ENCODE measurements at regions not wholly inside any gene's neighbourhood (a gene's known extent, or its start where the extent isn't known, plus 50 kb on each side); places are given as distances from the start of the nearest gene placed in this dataset.

- Mint-ChIP-seq H3K9me3 (no peaks in the 10 kb centered on the region), H3K4me3 (no peak overlapping the region), H3K27me3 (ENCODE audit: low read depth) (peaks cover 20% of the 10 kb centered on the region), H3K36me3 (no peaks in the 10 kb centered on the region), H3K4me1 (no peaks in the 10 kb centered on the region), H3K27ac (no peak overlapping the region)
- TF ChIP-seq, protein P1, sequence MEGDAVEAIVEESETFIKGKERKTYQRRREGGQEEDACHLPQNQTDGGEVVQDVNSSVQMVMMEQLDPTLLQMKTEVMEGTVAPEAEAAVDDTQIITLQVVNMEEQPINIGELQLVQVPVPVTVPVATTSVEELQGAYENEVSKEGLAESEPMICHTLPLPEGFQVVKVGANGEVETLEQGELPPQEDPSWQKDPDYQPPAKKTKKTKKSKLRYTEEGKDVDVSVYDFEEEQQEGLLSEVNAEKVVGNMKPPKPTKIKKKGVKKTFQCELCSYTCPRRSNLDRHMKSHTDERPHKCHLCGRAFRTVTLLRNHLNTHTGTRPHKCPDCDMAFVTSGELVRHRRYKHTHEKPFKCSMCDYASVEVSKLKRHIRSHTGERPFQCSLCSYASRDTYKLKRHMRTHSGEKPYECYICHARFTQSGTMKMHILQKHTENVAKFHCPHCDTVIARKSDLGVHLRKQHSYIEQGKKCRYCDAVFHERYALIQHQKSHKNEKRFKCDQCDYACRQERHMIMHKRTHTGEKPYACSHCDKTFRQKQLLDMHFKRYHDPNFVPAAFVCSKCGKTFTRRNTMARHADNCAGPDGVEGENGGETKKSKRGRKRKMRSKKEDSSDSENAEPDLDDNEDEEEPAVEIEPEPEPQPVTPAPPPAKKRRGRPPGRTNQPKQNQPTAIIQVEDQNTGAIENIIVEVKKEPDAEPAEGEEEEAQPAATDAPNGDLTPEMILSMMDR (IDR thresholded peaks at IDR 0.05; ENCODE audit: unreplicated experiment) = no peak
- DNase-seq (ENCODE audit: low spot score in 2 of 2, unreplicated experiment in 2 of 2) = no peak
Observed at GRCh38 chr6:105499136-105499870, 96.4 kb upstream of the PREP start.

DNA sequence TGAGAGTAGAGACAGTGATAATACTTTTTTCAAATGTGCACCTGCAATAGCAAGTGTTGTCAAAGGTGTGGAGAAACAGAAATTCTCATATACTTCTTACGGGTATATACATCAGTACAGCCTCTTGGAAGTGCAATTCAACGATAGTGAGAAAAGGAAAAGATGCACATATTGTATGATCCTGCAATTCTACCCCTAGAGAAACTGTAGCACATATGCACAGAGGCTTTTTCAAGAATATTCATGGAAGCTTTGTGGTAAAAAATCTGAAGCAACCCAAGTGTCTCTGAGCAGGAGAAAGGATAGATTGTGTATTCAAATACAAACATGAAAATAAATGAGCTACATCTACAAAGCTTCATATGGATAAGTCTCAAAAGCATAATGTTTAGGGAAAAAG lies 94.7 kb upstream of the PREP start:
- H3K27ac Mint-ChIP-seq = no peak overlapping the region
- H3K36me3 Mint-ChIP-seq = no peaks in the 10 kb centered on the region
- DNase-seq (ENCODE audit: low spot score in 2 of 2, unreplicated experiment in 2 of 2) = no peak
- no peaks in the 10 kb centered on the region for H3K9me3 Mint-ChIP-seq
- H3K4me3 Mint-ChIP-seq = no peak overlapping the region
- H3K27me3 Mint-ChIP-seq (ENCODE audit: low read depth) = peaks cover 18% of the 10 kb centered on the region
- TF ChIP-seq, protein P1 (IDR thresholded peaks at IDR 0.05; ENCODE audit: unreplicated experiment) = no peak
- H3K4me1 Mint-ChIP-seq = peaks cover 5% of the 10 kb centered on the region

- peaks cover 13% of the 10 kb centered on the region for H3K27me3 Mint-ChIP-seq (ENCODE audit: low read depth)
- TF ChIP-seq, protein P1 (IDR thresholded peaks at IDR 0.05; ENCODE audit: unreplicated experiment) = no peak
- no peak for DNase-seq (ENCODE audit: low spot score in 2 of 2, unreplicated experiment in 2 of 2)
- no peak overlapping the region for H3K27ac Mint-ChIP-seq
- no peak overlapping the region for H3K4me3 Mint-ChIP-seq
- H3K4me1 Mint-ChIP-seq = peaks cover 5% of the 10 kb centered on the region
- no peaks in the 10 kb centered on the region for H3K9me3 Mint-ChIP-seq
- H3K36me3 Mint-ChIP-seq = no peaks in the 10 kb centered on the region
Observed at GRCh38 chr6:105495515-105495914, 92.6 kb upstream of the PREP start.

- peaks cover 11% of the 10 kb centered on the region for H3K27me3 Mint-ChIP-seq (ENCODE audit: low read depth)
Observed at GRCh38 chr6:105494688-105495087, 91.8 kb upstream of the PREP start.

GRCh38 chr6:105493736-105494135 lies 90.9 kb upstream of the PREP start:
- TF ChIP-seq, protein P1 (IDR thresholded peaks at IDR 0.05; ENCODE audit: unreplicated experiment) = no peak
- H3K36me3 Mint-ChIP-seq = no peaks in the 10 kb centered on the region
- H3K27me3 Mint-ChIP-seq (ENCODE audit: low read depth) = peaks cover 11% of the 10 kb centered on the region
- no peaks in the 10 kb centered on the region for H3K9me3 Mint-ChIP-seq
- no peak overlapping the region for H3K4me3 Mint-ChIP-seq
- peaks cover 11% of the 10 kb centered on the region for H3K4me1 Mint-ChIP-seq
- DNase-seq (ENCODE audit: low spot score in 2 of 2, unreplicated experiment in 2 of 2) = no peak
- no peak overlapping the region for H3K27ac Mint-ChIP-seq

More at GRCh38 chr6:105494688-105495087, 91.8 kb upstream of the PREP start:
- Mint-ChIP-seq H3K27ac (no peak overlapping the region), H3K4me3 (no peak overlapping the region), H3K36me3 (no peaks in the 10 kb centered on the region), H3K4me1 (peaks cover 5% of the 10 kb centered on the region), H3K9me3 (no peaks in the 10 kb centered on the region)
- TF ChIP-seq, protein P1 (IDR thresholded peaks at IDR 0.05; ENCODE audit: unreplicated experiment) = no peak
- DNase-seq (ENCODE audit: low spot score in 2 of 2, unreplicated experiment in 2 of 2) = no peak
